ENCODE measurements at regions not wholly inside any gene's neighbourhood (a gene's known extent, or its start where the extent isn't known, plus 50 kb on each side); places are given as distances from the start of the nearest gene placed in this dataset.

DNA sequence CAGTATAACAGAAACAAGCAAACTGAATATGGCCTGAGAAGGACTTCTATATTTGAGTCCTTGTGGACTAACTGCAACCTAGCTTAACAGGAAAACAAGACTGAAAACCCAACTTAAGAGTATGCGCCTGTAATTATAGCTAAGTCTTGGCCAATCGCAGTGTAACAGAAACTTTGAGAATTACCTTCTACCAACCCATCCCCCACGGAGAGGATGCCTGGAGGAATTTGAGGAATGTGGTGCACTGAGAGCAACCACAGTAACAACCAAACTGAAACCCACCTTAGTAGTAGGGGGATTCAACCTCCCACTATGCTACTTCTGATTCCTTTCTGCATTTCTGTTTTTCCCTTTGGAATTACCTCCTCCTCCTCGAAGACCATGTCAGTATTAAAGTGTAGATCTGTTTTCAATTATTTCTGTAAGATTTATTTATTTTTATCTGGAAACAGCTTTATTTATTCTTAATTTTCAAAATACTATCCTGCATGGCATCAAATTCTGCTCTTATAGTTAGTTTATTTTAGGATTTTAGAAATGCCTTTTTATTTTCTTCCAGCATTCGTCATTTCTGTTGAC lies 393.6 kb downstream of the KCNA4 start:
- Histone ChIP-seq H3K27ac (ENCODE audit: low read depth in 2 of 2, low read length in 1 of 2) (no peak overlapping the region), H3K9ac (no peak overlapping the region), H3K27me3 (ENCODE audit: insufficient read depth) (no peaks in the 10 kb centered on the region), H2AFZ (ENCODE audit: low read depth) (no peak overlapping the region), H3K36me3 (replicated peaks in 1 of 2; ENCODE audit: control insufficient read depth in 1 of 2, insufficient read depth in 2 of 2, low read length in 1 of 2) (no peaks in the 10 kb centered on the region), H3K4me2 (no peak overlapping the region), H3K4me1 (ENCODE audit: control insufficient read depth in 1 of 2, insufficient read depth in 2 of 2, low read depth in 1 of 2, low read length in 1 of 2) (no peaks in the 10 kb centered on the region), H3F3A (replicated peaks; ENCODE audit: insufficient read depth) (no peaks in the 10 kb centered on the region), H3K4me3 (ENCODE audit: low read depth in 2 of 2, low read length in 1 of 2) (no peak overlapping the region), H3K79me2 (ENCODE audit: insufficient read depth) (no peaks in the 10 kb centered on the region), H3K9me2 (no peaks in the 10 kb centered on the region), H3K9me3 (no peaks in the 10 kb centered on the region), H4K20me1 (ENCODE audit: insufficient read depth) (no peaks in the 10 kb centered on the region)
- DNase-seq = no peak
- WGBS (ENCODE audit: low lambda C conversion rate) = 36% methylated on average over 5 of the region's 5 CpGs
- ChIA-PET CTCF (no interaction called here), POLR2A (no interaction called here)
- TF ChIP-seq FOSL2 (IDR thresholded peaks at IDR 0.05; ENCODE audit: borderline replicate concordance, low read depth) (no peak), PBX3 (IDR thresholded peaks at IDR 0.05) (no peak), MEF2A (IDR thresholded peaks at IDR 0.05; ENCODE audit: borderline replicate concordance, low read depth) (no peak), RCOR1 (IDR thresholded peaks at IDR 0.05; ENCODE audit: low read length) (no peak), REST (IDR thresholded peaks at IDR 0.05; ENCODE audit: low read depth, low read length) (no peak), NFIC (IDR thresholded peaks at IDR 0.05; ENCODE audit: borderline replicate concordance) (no peak), FOXM1 (IDR thresholded peaks at IDR 0.05; ENCODE audit: low read depth) (no peak), GATA2 (CRISPR knock-in tag; IDR thresholded peaks at IDR 0.05) (no peak), FOXJ3 (CRISPR knock-in tag; IDR thresholded peaks at IDR 0.05) (no peak), CHD2 (IDR thresholded peaks at IDR 0.05; ENCODE audit: low read length, partially characterized antibody) (no peak), SIN3A (IDR thresholded peaks at IDR 0.05; ENCODE audit: borderline replicate concordance, low read depth, low read length) (no peak), EZH2phosphoT487 (IDR thresholded peaks at IDR 0.05; ENCODE audit: borderline replicate concordance, low read depth) (no peak), JUND (IDR thresholded peaks at IDR 0.05) (no peak)

GRCh38 chr11:29616611-29617010 lies 400.2 kb downstream of the KCNA4 start:
- POLR2A ChIA-PET = no interaction called here
- TF ChIP-seq, protein P1, sequence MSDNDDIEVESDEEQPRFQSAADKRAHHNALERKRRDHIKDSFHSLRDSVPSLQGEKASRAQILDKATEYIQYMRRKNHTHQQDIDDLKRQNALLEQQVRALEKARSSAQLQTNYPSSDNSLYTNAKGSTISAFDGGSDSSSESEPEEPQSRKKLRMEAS (IDR thresholded peaks at IDR 0.05; ENCODE audit: low read depth) = no peak
- TF ChIP-seq EZH2phosphoT487 (IDR thresholded peaks at IDR 0.05; ENCODE audit: borderline replicate concordance, low read depth) = no peak
- TF ChIP-seq TCF12 (IDR thresholded peaks at IDR 0.05) = no peak
- TF ChIP-seq RFX5 (IDR thresholded peaks at IDR 0.05; ENCODE audit: low read length) = no peak
- TF ChIP-seq MXI1 (IDR thresholded peaks at IDR 0.05; ENCODE audit: low read depth, low read length) = no peak
- no peak for TF ChIP-seq JUND (IDR thresholded peaks at IDR 0.05)
- no peak for TF ChIP-seq GABPA (IDR thresholded peaks at IDR 0.05; ENCODE audit: low read depth)
- no peak for TF ChIP-seq GATA2 (CRISPR knock-in tag; IDR thresholded peaks at IDR 0.05)
- no peak for TF ChIP-seq FOXM1 (IDR thresholded peaks at IDR 0.05; ENCODE audit: low read depth)
- TF ChIP-seq SIN3A (IDR thresholded peaks at IDR 0.05; ENCODE audit: borderline replicate concordance, low read depth, low read length) = no peak
- no peak for TF ChIP-seq USF2 (IDR thresholded peaks at IDR 0.05; ENCODE audit: borderline replicate concordance, low read depth, low read length)
- TF ChIP-seq TAF1 (IDR thresholded peaks at IDR 0.05; ENCODE audit: borderline replicate concordance, low read depth, low read length) = no peak
- TF ChIP-seq, protein P2, sequence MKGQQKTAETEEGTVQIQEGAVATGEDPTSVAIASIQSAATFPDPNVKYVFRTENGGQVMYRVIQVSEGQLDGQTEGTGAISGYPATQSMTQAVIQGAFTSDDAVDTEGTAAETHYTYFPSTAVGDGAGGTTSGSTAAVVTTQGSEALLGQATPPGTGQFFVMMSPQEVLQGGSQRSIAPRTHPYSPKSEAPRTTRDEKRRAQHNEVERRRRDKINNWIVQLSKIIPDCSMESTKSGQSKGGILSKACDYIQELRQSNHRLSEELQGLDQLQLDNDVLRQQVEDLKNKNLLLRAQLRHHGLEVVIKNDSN (IDR thresholded peaks at IDR 0.05; ENCODE audit: borderline replicate concordance, low read depth) = no peak
- no peak for TF ChIP-seq RAD21 (IDR thresholded peaks at IDR 0.05; ENCODE audit: low read length)

More at GRCh38 chr11:29616611-29617010, 400.2 kb downstream of the KCNA4 start:
- CTCF ChIA-PET = no interaction called here
- no peaks in the 10 kb centered on the region for H3K36me3 ChIP-seq (replicated peaks in 1 of 2; ENCODE audit: control insufficient read depth in 1 of 2, insufficient read depth in 2 of 2, low read length in 1 of 2)
- H3K9me2 ChIP-seq = no peaks in the 10 kb centered on the region
- no peaks in the 10 kb centered on the region for H3K4me1 ChIP-seq (ENCODE audit: control insufficient read depth in 1 of 2, insufficient read depth in 2 of 2, low read depth in 1 of 2, low read length in 1 of 2)
- H3K79me2 ChIP-seq (ENCODE audit: insufficient read depth) = no peaks in the 10 kb centered on the region
- no peaks in the 10 kb centered on the region for H3F3A ChIP-seq (replicated peaks; ENCODE audit: insufficient read depth)
- H3K4me2 ChIP-seq = no peak overlapping the region
- no peak overlapping the region for H3K27ac ChIP-seq (ENCODE audit: low read depth in 2 of 2, low read length in 1 of 2)
- no peak overlapping the region for H3K4me3 ChIP-seq (ENCODE audit: low read depth in 2 of 2, low read length in 1 of 2)
- H3K9me3 ChIP-seq = no peaks in the 10 kb centered on the region
- H2AFZ ChIP-seq (ENCODE audit: low read depth) = no peak overlapping the region
- H3K27me3 ChIP-seq (ENCODE audit: insufficient read depth) = no peaks in the 10 kb centered on the region
- no peaks in the 10 kb centered on the region for H4K20me1 ChIP-seq (ENCODE audit: insufficient read depth)
- H3K9ac ChIP-seq = no peak overlapping the region
- DNase-seq = no peak
